SK-N-MC (cell line): ENCODE measurements at regions not wholly inside any gene's neighbourhood (a gene's known extent, or its start where the extent isn't known, plus 50 kb on each side); places are given as distances from the start of the nearest gene placed in this dataset.

ENCODE experiments used
- EZH2 ChIP-seq: fragments of 200-600 bp; sonication (generic); IDR thresholded peaks from one replicate; pipeline ENCODE4 v1.6.1; 2017; ENCODE audit warnings: antibody characterized with exemption
- POLR2AphosphoS5 ChIP-seq: IDR thresholded peaks from 2 replicates; pipeline ENCODE4 v1.6.1; 2012; ENCODE audit warnings: mild to moderate bottlenecking, low read depth, low read length, borderline replicate concordance

- TF ChIP-seq EZH2 = no peak
- no peak for TF ChIP-seq POLR2AphosphoS5
These were observed 838.8 kb upstream of the ADAMTS5 start for GRCh38 chr21:27805696-27806095.
